DMS153 treated with DMSO at 0.1 percent for 48 hours (cell line): ENCODE measurements at regions not wholly inside any gene's neighbourhood (a gene's known extent, or its start where the extent isn't known, plus 50 kb on each side); places are given as distances from the start of the nearest gene placed in this dataset.
A peak's percentile ranks its signal among the peaks of the same experiment; 100 is the strongest.
"Not testable (repeated sequence)": the region's sequence is repeated elsewhere in the genome, so short reads cannot be mapped to it uniquely, and the experiment has no call there.

Experiments
- DNase-seq: peaks from one replicate; lab custom pipeline; 2025; ENCODE audit not compliant: unreplicated experiment; lab: John Stamatoyannopoulos, UW

GRCh38 chr6:103826209-103826608 lies 1033.5 kb downstream of the HACE1 start:
- DNase-seq: no peak

- no peak for DNase-seq
These were observed 1039.6 kb downstream of the HACE1 start for GRCh38 chr6:103820148-103820547.

- no peak for DNase-seq
These were observed 1040.2 kb downstream of the HACE1 start for GRCh38 chr6:103819509-103819908.

GRCh38 chr6:103812970-103813369 lies 1046.7 kb downstream of the HACE1 start:
- DNase-seq: no peak

- not testable (repeated sequence) for DNase-seq
These were observed 1057.7 kb downstream of the HACE1 start for GRCh38 chr6:103801901-103802479.

GRCh38 chr6:103799971-103800670 lies 1059.6 kb downstream of the HACE1 start:
- DNase-seq: no peak

- DNase-seq: no peak
These were observed 1061.6 kb downstream of the HACE1 start for GRCh38 chr6:103798166-103798565.

GRCh38 chr6:103797738-103798137 lies 1062.0 kb downstream of the HACE1 start:
- DNase-seq: no peak

GRCh38 chr6:103791458-103791857 lies 1068.3 kb downstream of the HACE1 start:
- no peak for DNase-seq

- no peak for DNase-seq
These were observed 1075.6 kb downstream of the HACE1 start for GRCh38 chr6:103784117-103784516.

- peak; percentile 14 for DNase-seq
These were observed 1076.4 kb downstream of the HACE1 start for GRCh38 chr6:103783329-103783728.

GRCh38 chr6:103769431-103769830 lies 1090.3 kb downstream of the HACE1 start:
- DNase-seq: no peak

GRCh38 chr6:103750603-103751002 lies 1109.1 kb downstream of the HACE1 start:
- DNase-seq: no peak

- no peak for DNase-seq
These were observed 1125.7 kb downstream of the HACE1 start for GRCh38 chr6:103734016-103734415.

GRCh38 chr6:103729658-103730057 lies 1130.1 kb downstream of the HACE1 start:
- no peak for DNase-seq

GRCh38 chr6:103723438-103724322 lies 1136.0 kb downstream of the HACE1 start:
- DNase-seq: no peak

- DNase-seq: no peak
These were observed 1137.0 kb downstream of the HACE1 start for GRCh38 chr6:103722683-103723082.

- DNase-seq: no peak
These were observed 1137.8 kb downstream of the HACE1 start for GRCh38 chr6:103721923-103722322.

- no peak for DNase-seq
These were observed 1139.3 kb downstream of the HACE1 start for GRCh38 chr6:103720393-103720792.

GRCh38 chr6:103719545-103719944 lies 1140.2 kb downstream of the HACE1 start:
- no peak for DNase-seq

- DNase-seq: no peak
These were observed 1144.5 kb downstream of the HACE1 start for GRCh38 chr6:103715269-103715668.

- DNase-seq: not testable (repeated sequence)
These were observed 1150.5 kb downstream of the HACE1 start for GRCh38 chr6:103709236-103709635.
